ENCODE measurements at regions not wholly inside any gene's neighbourhood (a gene's known extent, or its start where the extent isn't known, plus 50 kb on each side); places are given as distances from the start of the nearest gene placed in this dataset.

- Mint-ChIP-seq H3K4me1 (ENCODE audit: low read depth) (no peaks in the 10 kb centered on the region), H3K36me3 (ENCODE audit: insufficient read depth) (no peaks in the 10 kb centered on the region), H3K4me3 (ENCODE audit: low read depth) (no peak overlapping the region), H3K27ac (no peak overlapping the region), H3K9me3 (ENCODE audit: low read depth) (no peaks in the 10 kb centered on the region), H3K27me3 (no peaks in the 10 kb centered on the region)
- no peak for TF ChIP-seq CTCF (IDR thresholded peaks at IDR 0.05; ENCODE audit: unreplicated experiment)
- DNase-seq (ENCODE audit: low spot score, unreplicated experiment) = no peak
Observed at GRCh38 chr2:12254280-12254860, 462.4 kb upstream of the TRIB2 start.

GRCh38 chr2:12256206-12256605 lies 460.5 kb upstream of the TRIB2 start:
- DNase-seq (ENCODE audit: low spot score, unreplicated experiment) = no peak
- TF ChIP-seq CTCF (IDR thresholded peaks at IDR 0.05; ENCODE audit: unreplicated experiment) = no peak
- H3K4me3 Mint-ChIP-seq (ENCODE audit: low read depth) = no peak overlapping the region
- no peaks in the 10 kb centered on the region for H3K36me3 Mint-ChIP-seq (ENCODE audit: insufficient read depth)
- no peaks in the 10 kb centered on the region for H3K4me1 Mint-ChIP-seq (ENCODE audit: low read depth)
- no peak overlapping the region for H3K27ac Mint-ChIP-seq
- no peaks in the 10 kb centered on the region for H3K9me3 Mint-ChIP-seq (ENCODE audit: low read depth)
- H3K27me3 Mint-ChIP-seq = no peaks in the 10 kb centered on the region

GRCh38 chr2:12257476-12257875 lies 459.3 kb upstream of the TRIB2 start:
- Mint-ChIP-seq H3K36me3 (ENCODE audit: insufficient read depth) (no peaks in the 10 kb centered on the region), H3K4me3 (ENCODE audit: low read depth) (no peak overlapping the region), H3K27me3 (no peaks in the 10 kb centered on the region), H3K4me1 (ENCODE audit: low read depth) (no peaks in the 10 kb centered on the region), H3K9me3 (ENCODE audit: low read depth) (peaks cover 2% of the 10 kb centered on the region), H3K27ac (no peak overlapping the region)
- DNase-seq (ENCODE audit: low spot score, unreplicated experiment) = no peak
- TF ChIP-seq CTCF (IDR thresholded peaks at IDR 0.05; ENCODE audit: unreplicated experiment) = no peak

- no peak for DNase-seq (ENCODE audit: low spot score, unreplicated experiment)
- Mint-ChIP-seq H3K9me3 (ENCODE audit: low read depth) (peaks cover 2% of the 10 kb centered on the region), H3K4me3 (ENCODE audit: low read depth) (no peak overlapping the region), H3K36me3 (ENCODE audit: insufficient read depth) (no peaks in the 10 kb centered on the region), H3K4me1 (ENCODE audit: low read depth) (no peaks in the 10 kb centered on the region), H3K27me3 (peaks cover 4% of the 10 kb centered on the region), H3K27ac (no peak overlapping the region)
- TF ChIP-seq CTCF (IDR thresholded peaks at IDR 0.05; ENCODE audit: unreplicated experiment) = no peak
Observed at GRCh38 chr2:12259493-12259892, 457.2 kb upstream of the TRIB2 start.

GRCh38 chr2:12261986-12262680 lies 454.6 kb upstream of the TRIB2 start:
- Mint-ChIP-seq H3K27me3 (peaks cover 4% of the 10 kb centered on the region), H3K27ac (no peak overlapping the region), H3K4me3 (ENCODE audit: low read depth) (no peak overlapping the region), H3K36me3 (ENCODE audit: insufficient read depth) (no peaks in the 10 kb centered on the region), H3K9me3 (ENCODE audit: low read depth) (peaks cover 2% of the 10 kb centered on the region), H3K4me1 (ENCODE audit: low read depth) (no peaks in the 10 kb centered on the region)
- DNase-seq (ENCODE audit: low spot score, unreplicated experiment) = no peak
- no peak for TF ChIP-seq CTCF (IDR thresholded peaks at IDR 0.05; ENCODE audit: unreplicated experiment)

Measured in progenitor cell of endocrine pancreas (in vitro differentiated cells).